ENCODE measurements at regions not wholly inside any gene's neighbourhood (a gene's known extent, or its start where the extent isn't known, plus 50 kb on each side); places are given as distances from the start of the nearest gene placed in this dataset.
A peak's percentile ranks its signal among the peaks of the same experiment; 100 is the strongest.

GRCh38 chr3:104612218-104612617 lies 754.5 kb upstream of the ALCAM start:
- H3K27me3 ChIP-seq: no peaks in the 10 kb centered on the region
- no peak overlapping the region for H3K27ac ChIP-seq
- intact Hi-C loops (cut with DNase I): no loop called here
- DNase-seq: no peak
- no peak overlapping the region for H3K4me3 ChIP-seq
- ATAC-seq: no peak
- no peaks in the 10 kb centered on the region for H3K4me1 ChIP-seq
- H3K36me3 ChIP-seq: no peaks in the 10 kb centered on the region
- no peaks in the 10 kb centered on the region for H3K9me3 ChIP-seq
- no peak for TF ChIP-seq CTCF (IDR thresholded peaks at IDR 0.05)

DNA sequence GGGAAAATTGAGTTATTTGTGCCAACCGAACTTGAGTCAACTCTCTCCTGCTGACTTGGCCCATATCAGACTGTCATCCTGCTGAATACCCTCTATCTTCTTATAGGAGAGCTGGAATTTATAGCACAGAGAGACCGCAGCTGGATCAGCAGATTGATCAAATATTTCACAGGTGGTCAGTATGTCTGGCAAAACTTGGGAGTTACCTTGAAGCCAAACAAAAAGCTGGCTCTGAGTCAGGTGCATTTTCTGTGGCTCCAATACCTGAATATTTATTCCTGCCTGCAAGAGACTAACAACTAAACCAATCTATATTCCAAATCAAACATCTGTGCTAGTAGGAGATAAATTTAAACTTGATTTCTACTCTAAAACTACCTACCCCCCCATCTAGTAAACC lies 752.1 kb upstream of the ALCAM start:
- Histone ChIP-seq H3K9me3 (no peaks in the 10 kb centered on the region), H3K27me3 (no peaks in the 10 kb centered on the region), H3K27ac (no peak overlapping the region), H3K36me3 (no peaks in the 10 kb centered on the region), H3K4me1 (no peaks in the 10 kb centered on the region), H3K4me3 (no peak overlapping the region)
- intact Hi-C loops (cut with DNase I): no loop called here
- no peak for TF ChIP-seq CTCF (IDR thresholded peaks at IDR 0.05)
- ATAC-seq (no peak), DNase-seq (no peak)

DNA sequence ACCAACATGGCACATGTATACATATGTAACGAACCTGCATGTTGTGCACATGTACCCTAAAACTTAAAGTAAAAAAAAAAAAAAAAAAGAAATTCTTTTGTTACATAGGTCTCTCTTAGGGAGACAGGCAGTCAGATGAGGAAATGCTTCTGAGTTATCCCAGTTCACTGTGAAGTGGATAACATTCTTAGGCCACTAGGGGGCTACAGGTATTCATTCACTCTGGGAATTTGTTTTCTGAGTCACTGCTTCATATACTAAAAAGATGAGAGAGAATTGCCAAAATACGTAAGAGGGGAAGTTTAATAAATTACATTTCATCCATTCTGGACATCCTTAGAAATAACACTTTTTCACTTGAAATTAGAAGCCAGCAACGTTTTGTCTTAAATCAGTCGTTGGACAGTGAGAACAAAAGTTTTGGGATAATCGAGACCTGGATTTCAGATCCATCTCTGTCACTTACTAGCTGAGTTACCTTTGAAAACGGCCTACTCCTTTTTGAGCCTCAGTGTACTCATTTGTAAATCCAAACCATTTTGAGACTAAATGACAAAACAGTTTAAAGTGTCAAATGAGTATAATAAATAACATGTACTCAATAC lies 738.4 kb upstream of the ALCAM start:
- peak; percentile 62 for TF ChIP-seq CTCF (IDR thresholded peaks at IDR 0.05)
- Histone ChIP-seq H3K9me3 (no peaks in the 10 kb centered on the region), H3K4me1 (no peaks in the 10 kb centered on the region), H3K27me3 (no peaks in the 10 kb centered on the region), H3K36me3 (no peaks in the 10 kb centered on the region), H3K27ac (no peak overlapping the region), H3K4me3 (no peak overlapping the region)
- peak; percentile 89 for ATAC-seq
- intact Hi-C loops (cut with DNase I): no loop called here
- no peak for DNase-seq

DNA sequence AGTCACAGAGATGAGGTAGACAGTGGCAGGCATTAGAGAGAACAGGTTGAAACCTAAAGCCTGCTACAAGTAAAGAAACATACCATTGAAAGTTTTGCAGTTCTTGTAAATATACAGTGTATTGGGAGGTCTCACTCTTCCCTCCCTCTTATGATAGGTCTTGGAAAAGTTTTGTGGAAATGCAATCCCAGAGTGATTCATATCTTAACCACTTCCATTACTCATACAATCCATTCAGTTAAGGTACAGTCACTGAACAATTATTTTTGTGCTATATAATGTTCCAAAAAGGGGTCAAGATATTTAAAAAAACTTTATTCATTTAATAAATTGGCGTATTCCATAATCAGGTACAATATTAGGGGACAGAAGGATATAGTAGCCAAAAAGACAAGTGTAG lies 737.7 kb upstream of the ALCAM start:
- intact Hi-C loops (cut with DNase I): no loop called here
- TF ChIP-seq CTCF (IDR thresholded peaks at IDR 0.05): no peak
- no peak overlapping the region for H3K4me3 ChIP-seq
- H3K9me3 ChIP-seq: no peaks in the 10 kb centered on the region
- no peak for ATAC-seq
- H3K36me3 ChIP-seq: no peaks in the 10 kb centered on the region
- H3K27ac ChIP-seq: no peak overlapping the region
- DNase-seq: no peak
- H3K27me3 ChIP-seq: no peaks in the 10 kb centered on the region
- H3K4me1 ChIP-seq: no peaks in the 10 kb centered on the region

- peak; percentile 7 for ATAC-seq
- Histone ChIP-seq H3K36me3 (no peaks in the 10 kb centered on the region), H3K27me3 (no peaks in the 10 kb centered on the region), H3K9me3 (no peaks in the 10 kb centered on the region), H3K27ac (no peak overlapping the region), H3K4me1 (no peaks in the 10 kb centered on the region), H3K4me3 (no peak overlapping the region)
- TF ChIP-seq CTCF (IDR thresholded peaks at IDR 0.05): no peak
- intact Hi-C loops (cut with DNase I): no loop called here
- DNase-seq: no peak
These were observed 735.5 kb upstream of the ALCAM start for GRCh38 chr3:104631254-104631653.

GRCh38 chr3:104632521-104632920 lies 734.2 kb upstream of the ALCAM start:
- Histone ChIP-seq H3K27me3 (no peaks in the 10 kb centered on the region), H3K9me3 (no peaks in the 10 kb centered on the region), H3K4me3 (no peak overlapping the region), H3K4me1 (no peaks in the 10 kb centered on the region), H3K27ac (no peak overlapping the region), H3K36me3 (no peaks in the 10 kb centered on the region)
- intact Hi-C loops (cut with DNase I): no loop called here
- no peak for TF ChIP-seq CTCF (IDR thresholded peaks at IDR 0.05)
- ATAC-seq (no peak), DNase-seq (no peak)

Measured in upper lobe of right lung (tissue), 1 donor.